HEK293T (cell line): ENCODE measurements at regions not wholly inside any gene's neighbourhood (a gene's known extent, or its start where the extent isn't known, plus 50 kb on each side); places are given as distances from the start of the nearest gene placed in this dataset.

Experiments
- ARNT ChIP-seq: fragments of 450-650 bp; IDR thresholded peaks from 2 replicates; pipeline ENCODE4 v1.6.1; 2017; ENCODE audit warnings: mild to moderate bottlenecking
- BHLHE40 ChIP-seq: fragments of 450-650 bp; IDR thresholded peaks from 2 replicates; pipeline ENCODE4 v1.6.1; 2016; ENCODE audit warnings: mild to moderate bottlenecking, moderate library complexity, borderline replicate concordance
- FOXA1 ChIP-seq: fragments of 450-650 bp; IDR thresholded peaks from 2 replicates; pipeline ENCODE4 v1.6.1; 2016; ENCODE audit warnings: mild to moderate bottlenecking
- FOXK2 ChIP-seq: fragments of 450-650 bp; IDR thresholded peaks from 2 replicates; pipeline ENCODE4 v1.6.1; 2016; ENCODE audit warnings: mild to moderate bottlenecking
- FOXM1 ChIP-seq: fragments of 450-650 bp; IDR thresholded peaks from 2 replicates; pipeline ENCODE4 v1.6.1; 2017; ENCODE audit warnings: mild to moderate bottlenecking, borderline replicate concordance
- LEF1 ChIP-seq: fragments of 450-650 bp; IDR thresholded peaks from 2 replicates; pipeline ENCODE4 v1.6.1; 2017; ENCODE audit warnings: mild to moderate bottlenecking, borderline replicate concordance
- NFRKB ChIP-seq: fragments of 450-650 bp; IDR thresholded peaks from 2 replicates; pipeline ENCODE4 v1.6.1; 2016; ENCODE audit warnings: mild to moderate bottlenecking, moderate library complexity
- SP1 ChIP-seq: fragments of 450-650 bp; IDR thresholded peaks from 2 replicates; pipeline ENCODE4 v1.6.1; 2017
- TARDBP ChIP-seq: fragments of 450-650 bp; IDR thresholded peaks from 2 replicates; pipeline ENCODE4 v1.6.1; 2016
- ZNF384 ChIP-seq: fragments of 450-650 bp; IDR thresholded peaks from 2 replicates; pipeline ENCODE4 v1.6.1; 2016
- TF ChIP-seq, protein P1 (sequence below): fragments of 450-650 bp; IDR thresholded peaks from 2 replicates; pipeline ENCODE4 v1.6.1; 2016

DNA sequence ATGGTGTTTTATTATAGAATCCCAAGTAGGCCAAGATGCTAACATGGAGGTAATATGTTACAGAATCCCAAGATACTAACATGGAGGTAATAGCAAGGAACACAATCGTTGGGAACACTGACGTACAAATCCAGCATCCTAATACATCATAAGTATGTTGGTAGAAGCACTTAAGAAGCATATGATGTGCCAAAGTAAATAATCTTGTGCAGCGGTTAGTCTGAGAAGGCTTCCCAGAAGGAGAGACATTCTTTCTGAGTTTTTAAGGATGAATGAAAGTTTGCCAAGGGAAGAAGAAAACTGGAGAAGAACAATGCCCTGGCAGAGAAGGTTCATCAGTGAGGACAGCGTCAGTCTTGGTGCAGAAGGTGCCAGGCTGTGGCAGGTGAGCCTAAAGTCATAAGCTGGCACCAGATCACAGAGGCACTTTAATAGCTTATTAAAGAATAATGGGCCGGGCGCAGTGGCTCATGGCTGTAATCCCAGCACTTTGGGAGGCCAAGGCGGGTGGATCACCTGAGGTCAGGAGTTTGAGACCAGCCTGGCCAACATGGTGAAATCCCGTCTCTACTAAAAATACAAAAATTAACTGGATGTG is 294.5 kb upstream of the PIK3R1 start:
- TF ChIP-seq SP1 = no peak
- TF ChIP-seq LEF1 = no peak
- TF ChIP-seq, protein P1, sequence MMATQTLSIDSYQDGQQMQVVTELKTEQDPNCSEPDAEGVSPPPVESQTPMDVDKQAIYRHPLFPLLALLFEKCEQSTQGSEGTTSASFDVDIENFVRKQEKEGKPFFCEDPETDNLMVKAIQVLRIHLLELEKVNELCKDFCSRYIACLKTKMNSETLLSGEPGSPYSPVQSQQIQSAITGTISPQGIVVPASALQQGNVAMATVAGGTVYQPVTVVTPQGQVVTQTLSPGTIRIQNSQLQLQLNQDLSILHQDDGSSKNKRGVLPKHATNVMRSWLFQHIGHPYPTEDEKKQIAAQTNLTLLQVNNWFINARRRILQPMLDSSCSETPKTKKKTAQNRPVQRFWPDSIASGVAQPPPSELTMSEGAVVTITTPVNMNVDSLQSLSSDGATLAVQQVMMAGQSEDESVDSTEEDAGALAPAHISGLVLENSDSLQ = no peak
- TF ChIP-seq TARDBP = no peak
- no peak for TF ChIP-seq FOXA1
- no peak for TF ChIP-seq BHLHE40
- no peak for TF ChIP-seq FOXK2
- no peak for TF ChIP-seq ZNF384
- TF ChIP-seq FOXM1 = no peak
- no peak for TF ChIP-seq NFRKB
- TF ChIP-seq ARNT = no peak
